Glomerular visceral epithelial cell (primary cell): ENCODE measurements at regions not wholly inside any gene's neighbourhood (a gene's known extent, or its start where the extent isn't known, plus 50 kb on each side); places are given as distances from the start of the nearest gene placed in this dataset.
A peak's percentile ranks its signal among the peaks of the same experiment; 100 is the strongest.
"Not testable (repeated sequence)": the region's sequence is repeated elsewhere in the genome, so short reads cannot be mapped to it uniquely, and the experiment has no call there.

ENCODE experiments used
- DNase-seq: peaks from one replicate; pipeline ENCODE4 v3.0.0-alpha.2; 2016; ENCODE audit errors: extremely low spot score

GRCh38 chr1:104309673-104310072 is 560.0 kb downstream of the AMY1C start:
- no peak for DNase-seq

GRCh38 chr1:104315823-104316222 is 566.1 kb downstream of the AMY1C start:
- no peak for DNase-seq

- DNase-seq: no peak
Measured at GRCh38 chr1:104322131-104322530, 572.4 kb downstream of the AMY1C start.

- no peak for DNase-seq
Measured at GRCh38 chr1:104329278-104329677, 579.6 kb downstream of the AMY1C start.

DNA sequence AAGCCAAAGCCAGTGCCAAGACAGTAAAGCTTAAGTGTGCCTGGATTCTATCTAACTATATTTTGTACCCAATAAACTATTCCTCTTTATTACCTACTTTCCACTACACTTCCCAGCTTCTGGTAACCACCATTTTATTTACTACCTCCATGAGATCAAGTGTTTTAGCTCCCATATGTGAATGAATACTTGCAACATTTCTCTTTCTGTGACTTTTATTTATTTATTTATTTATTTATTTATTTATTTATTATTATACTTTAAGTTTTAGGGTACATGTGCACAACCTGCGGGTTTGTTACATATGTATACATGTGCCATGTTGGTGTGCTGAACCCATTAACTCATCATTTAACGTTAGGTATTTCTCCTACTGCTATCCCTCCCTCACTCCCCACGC is 582.1 kb downstream of the AMY1C start:
- no peak for DNase-seq

DNA sequence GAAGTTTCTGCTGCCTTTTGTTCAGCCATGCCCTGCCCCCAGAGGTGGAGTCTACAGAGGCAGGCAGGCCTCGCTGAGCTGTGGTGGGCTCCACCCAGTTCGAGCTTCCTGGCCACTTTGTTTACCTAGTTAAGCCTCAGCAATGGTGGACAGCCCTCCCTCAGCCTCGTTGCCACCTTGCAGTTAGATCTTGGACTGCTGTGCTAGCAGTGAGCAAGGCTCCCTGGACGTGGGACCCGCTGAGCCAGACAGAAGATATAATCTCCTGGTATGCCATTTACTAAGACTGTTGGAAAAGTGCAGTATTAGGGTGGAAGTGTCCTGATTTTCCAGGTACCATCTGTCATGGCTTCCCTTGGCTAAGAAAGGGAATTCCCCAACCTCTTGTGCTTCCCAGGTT is 588.2 kb downstream of the AMY1C start:
- DNase-seq: not testable (repeated sequence)

- DNase-seq: no peak
Measured at GRCh38 chr1:104341944-104342343, 592.2 kb downstream of the AMY1C start.

DNA sequence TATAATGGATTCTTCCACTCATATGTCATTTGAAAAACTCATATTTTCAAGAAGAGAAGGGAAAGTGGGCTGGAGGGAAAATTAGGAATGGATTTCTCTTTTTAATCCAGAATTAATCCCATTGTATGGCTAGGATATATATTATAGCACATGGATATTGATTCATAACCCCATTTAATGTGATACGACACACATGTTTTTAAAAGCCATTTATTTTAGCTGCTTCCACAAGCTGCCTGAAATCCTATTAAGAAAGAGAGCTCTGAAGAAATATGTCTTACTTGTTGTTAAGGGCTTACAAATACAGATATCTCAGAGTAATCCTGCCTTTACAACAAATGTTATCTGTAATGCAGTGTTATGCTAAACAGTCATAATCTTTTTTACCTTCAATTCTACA is 598.6 kb downstream of the AMY1C start:
- DNase-seq: no peak

DNA sequence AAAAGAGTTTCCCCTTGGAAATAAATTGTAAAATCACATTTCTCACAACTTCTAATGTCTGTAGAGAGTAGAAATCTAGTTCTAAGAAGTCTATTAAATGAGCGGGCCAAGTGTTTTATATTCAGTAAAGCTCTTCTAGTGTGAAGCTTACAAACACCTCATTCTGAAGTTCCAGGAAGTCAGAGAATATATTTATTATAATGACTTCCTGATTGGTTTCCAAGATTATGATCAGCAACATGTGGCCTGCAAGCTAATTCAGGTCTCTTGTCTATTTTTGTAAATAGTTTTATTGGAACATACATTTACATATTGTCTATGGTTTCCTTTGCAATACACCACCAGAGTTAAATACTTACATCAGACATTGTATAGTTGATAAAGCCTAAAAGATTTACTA is 603.9 kb downstream of the AMY1C start:
- no peak for DNase-seq

GRCh38 chr1:104358086-104358485 is 608.4 kb downstream of the AMY1C start:
- DNase-seq: no peak

DNA sequence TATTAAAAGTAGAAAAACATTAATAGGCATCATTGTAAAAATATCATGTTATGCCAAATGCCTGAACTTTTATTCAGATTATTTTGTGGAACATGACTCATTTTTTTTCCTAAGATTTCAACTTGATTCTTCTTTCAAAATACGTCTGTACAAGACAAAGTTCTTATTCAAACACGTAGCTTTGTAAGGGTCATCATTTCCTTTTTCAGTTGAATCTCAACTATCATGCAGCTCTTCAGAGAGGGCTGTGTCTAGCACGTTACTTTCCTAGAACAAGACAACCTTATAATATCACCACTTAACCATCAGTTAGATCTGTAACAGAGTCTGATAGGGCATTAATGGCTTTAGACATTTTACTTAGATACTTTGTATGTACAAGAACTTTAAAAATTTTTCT is 608.9 kb downstream of the AMY1C start:
- DNase-seq: no peak

DNA sequence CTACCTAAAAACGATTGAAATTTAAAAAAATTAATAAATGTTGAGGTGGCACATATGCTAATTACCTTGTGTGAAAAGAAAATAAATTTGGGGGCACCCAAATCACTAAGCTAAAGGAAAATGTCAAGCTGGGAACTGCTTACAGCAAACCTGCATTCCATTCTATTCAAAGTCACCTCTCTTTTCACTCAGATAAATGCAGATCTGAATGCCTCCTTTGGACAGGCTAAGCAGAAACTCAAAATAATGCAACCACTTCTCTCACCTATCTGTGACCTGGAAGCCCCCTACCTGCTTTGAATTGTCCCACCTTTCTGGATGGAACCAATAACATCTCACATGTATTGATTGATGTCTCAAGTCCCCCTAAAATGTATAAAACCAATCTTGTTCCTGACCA is 628.7 kb downstream of the AMY1C start:
- DNase-seq: no peak

- DNase-seq: peak; percentile 1
Measured at GRCh38 chr1:104380003-104380402, 630.3 kb downstream of the AMY1C start.

GRCh38 chr1:104387716-104388508 is 638.2 kb downstream of the AMY1C start:
- no peak for DNase-seq

DNA sequence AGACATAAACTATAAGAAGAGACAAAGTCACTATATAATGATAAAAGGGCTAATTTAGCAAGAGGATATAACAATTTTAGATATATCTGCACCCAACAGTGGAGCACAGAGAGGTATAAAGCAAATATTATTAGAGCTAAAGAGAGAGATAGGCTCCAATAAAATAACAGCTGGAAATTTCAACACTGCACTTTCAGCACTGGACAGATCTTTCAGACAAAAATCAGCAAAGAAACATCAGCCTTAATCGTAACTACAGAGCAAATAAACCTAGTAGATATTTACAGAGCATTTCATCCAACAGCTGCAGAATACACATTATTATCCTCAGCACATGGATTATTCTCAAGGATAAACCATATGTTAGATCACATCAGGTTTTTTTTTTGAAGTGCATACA is 642.9 kb downstream of the AMY1C start:
- no peak for DNase-seq

DNA sequence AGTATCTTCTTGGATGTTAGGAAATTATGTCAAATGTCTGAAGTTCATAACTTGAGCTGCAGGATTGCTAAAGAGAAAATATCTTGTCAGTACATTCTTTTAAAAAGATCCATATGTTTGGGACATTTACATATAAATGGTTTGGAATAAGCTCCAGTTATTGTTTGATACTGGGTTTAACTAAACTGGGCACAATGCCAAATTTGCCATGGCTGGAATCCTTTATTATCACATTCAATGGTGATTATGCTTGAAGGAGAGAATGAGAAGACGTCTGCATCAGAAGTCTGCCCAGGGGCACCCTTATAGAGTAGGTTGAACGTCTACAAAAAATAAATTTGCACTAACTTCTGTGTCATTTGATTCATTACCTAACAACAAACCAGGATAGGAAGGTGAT is 652.5 kb downstream of the AMY1C start:
- no peak for DNase-seq

DNA sequence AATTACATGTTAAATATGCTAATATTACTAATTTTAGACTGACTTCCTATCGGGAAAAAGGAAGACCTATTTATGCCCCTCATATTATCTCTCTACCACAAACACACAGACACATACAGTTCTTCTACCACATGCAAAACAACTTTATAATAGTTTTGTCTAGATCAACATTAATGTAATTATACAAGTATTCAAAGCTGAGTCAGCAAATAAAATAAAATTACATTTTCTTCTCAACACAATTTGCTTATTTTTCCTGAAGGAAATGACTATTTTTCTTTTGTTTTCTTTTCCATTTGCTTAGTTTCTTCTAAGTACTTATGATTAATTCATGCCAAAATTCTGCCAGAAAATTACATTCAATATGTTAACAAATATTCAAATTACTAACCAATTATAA is 654.2 kb downstream of the AMY1C start:
- no peak for DNase-seq

DNA sequence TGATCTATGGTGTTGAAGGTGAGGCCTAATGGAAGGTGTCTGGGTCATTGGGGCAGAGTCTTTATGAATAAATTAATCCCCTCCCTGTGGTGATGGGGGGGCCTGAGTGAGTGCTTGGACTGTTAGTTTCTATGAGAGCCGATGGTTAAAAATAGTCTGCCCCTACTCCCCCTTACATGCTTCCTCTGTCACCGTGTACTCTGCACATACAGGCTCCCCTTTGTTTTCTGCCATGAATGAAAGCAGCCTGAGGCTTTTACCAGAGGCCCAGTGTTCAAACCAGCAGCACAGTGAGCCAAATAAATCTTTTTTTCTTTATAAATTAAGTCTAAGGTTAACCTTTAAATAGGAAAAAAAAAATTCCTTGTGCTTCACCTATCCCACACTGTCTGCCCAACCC is 657.0 kb downstream of the AMY1C start:
- DNase-seq: no peak

DNA sequence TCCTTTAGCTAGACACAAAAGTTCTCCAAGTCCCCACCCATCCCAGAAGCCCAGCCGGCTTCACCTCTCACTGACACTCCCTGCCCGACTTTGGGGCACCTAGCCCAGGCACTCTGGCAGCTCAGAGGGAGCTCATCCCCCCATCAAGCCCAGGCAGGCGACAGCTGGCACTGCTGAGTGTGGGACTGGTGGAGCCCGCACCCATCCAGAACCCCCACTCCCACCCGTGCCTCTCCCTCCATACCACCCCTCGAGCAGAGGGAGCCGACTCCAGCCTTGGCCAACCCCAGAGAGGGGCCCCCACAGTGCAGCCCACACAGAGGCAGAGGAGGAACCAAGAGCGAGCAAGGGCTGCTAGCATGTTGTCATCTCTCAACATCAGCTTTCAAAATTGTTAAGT is 658.6 kb downstream of the AMY1C start:
- no peak for DNase-seq

DNA sequence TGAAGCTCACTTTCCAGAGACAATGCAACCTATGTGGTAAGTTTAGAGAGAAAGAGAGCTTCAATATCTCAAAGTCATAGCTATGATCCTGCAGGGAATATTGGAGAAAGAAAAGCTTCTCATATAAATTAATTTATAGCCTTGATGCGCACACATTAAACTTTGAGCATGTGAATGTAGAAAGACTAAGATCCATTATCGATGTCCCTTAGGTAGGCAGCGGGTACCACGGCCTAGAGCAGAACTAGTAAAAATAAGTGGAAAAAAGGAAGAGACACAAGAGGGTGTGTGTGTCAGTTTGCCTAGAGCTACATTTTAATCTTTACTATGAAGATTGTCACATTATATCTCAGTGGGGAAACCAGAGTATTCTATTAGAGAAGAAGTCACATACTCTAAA is 685.6 kb downstream of the AMY1C start:
- no peak for DNase-seq

DNA sequence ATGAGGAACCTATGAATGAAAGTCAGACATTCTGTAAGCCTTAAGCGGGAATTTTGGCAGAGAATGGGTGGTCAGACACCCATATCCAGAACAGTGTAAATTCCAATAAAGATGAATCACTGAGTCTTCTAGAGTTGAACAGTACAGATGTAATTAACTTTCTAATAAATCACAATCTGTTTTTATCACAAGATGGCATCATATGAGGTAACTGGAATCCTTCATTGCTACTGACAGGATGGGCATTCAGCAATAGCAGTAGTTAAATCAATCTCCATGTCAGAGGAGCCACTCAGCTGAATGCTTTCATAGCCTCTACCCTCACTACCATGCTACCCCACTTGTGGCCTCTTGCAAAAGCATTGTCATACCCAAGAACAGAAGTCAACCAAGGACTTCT is 690.3 kb downstream of the AMY1C start:
- no peak for DNase-seq

GRCh38 chr1:104456724-104457123 is 707.0 kb downstream of the AMY1C start:
- no peak for DNase-seq

DNA sequence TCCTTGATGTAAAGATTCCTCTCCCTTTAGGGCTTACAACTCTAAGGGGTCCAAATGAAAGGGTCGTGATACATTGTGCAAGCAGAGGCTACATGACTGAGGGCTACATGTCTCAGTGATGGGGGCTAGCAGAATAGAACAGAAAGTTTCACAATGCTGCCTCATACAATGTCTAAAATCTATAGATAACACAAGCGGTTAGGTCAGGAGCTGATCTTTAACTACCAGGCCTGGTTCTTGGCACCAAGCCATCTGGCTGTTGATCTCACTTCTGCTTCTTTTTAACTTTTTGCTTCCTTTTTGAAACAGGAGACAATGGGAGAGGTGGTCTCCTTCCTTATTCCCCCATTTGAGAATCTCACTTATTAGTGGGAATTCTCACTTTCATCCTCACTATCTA is 710.2 kb downstream of the AMY1C start:
- DNase-seq: no peak

GRCh38 chr1:104460880-104461279 is 711.2 kb downstream of the AMY1C start:
- DNase-seq: no peak
